IMR-90 (cell line): ENCODE measurements at regions not wholly inside any gene's neighbourhood (a gene's known extent, or its start where the extent isn't known, plus 50 kb on each side); places are given as distances from the start of the nearest gene placed in this dataset.

ENCODE experiments used
- ATAC-seq: fragments of 200-7000 bp; cut with Tn5 transposase; 2 replicates; pipeline ENCODE4 v1.9.1; 2020; ENCODE audit warnings: low read depth, mild to moderate bottlenecking, moderate library complexity
- BruUV-seq: library from RNA; stranded (reverse); fragments of 400-500 nt; replicated peaks from 2 replicates; lab custom pipeline; 2021; lab: Mats Ljungman, UMichigan
- CTCF ChIA-PET: fragments of 300-600 bp; formaldehyde crosslinking; extraction: SDS; loops from one replicate; lab custom pipeline; 2021; ENCODE audit warnings: antibody characterized with exemption; lab: Yijun Ruan, JAX
- POLR2A ChIA-PET: fragments of 300-600 bp; sonication (Branson Sonifier 250); formaldehyde crosslinking; loops from one replicate; lab custom pipeline; 2022; ENCODE audit warnings: antibody characterized with exemption; ENCODE audit not compliant: unreplicated experiment; lab: Charles Lee
- DNase-seq: peaks from one replicate; pipeline ENCODE4 v3.0.0; 2013
- H2AFZ ChIP-seq: replicated peaks from 2 replicates; pipeline ENCODE3; 2013; ENCODE audit warnings: low read length, mild to moderate bottlenecking; ENCODE audit not compliant: poor library complexity
- H2AK5ac ChIP-seq: 2 replicates; pipeline ENCODE4 v1.6.1; 2013; ENCODE audit warnings: low read depth, low read length, inconsistent platforms
- H2AK9ac ChIP-seq: replicated peaks from 2 replicates; pipeline ENCODE3; 2013; ENCODE audit warnings: mild to moderate bottlenecking, low read depth, low read length, moderate library complexity; ENCODE audit not compliant: poor library complexity
- H2BK120ac ChIP-seq: 2 replicates; pipeline ENCODE4 v1.6.1; 2013; ENCODE audit warnings: low read depth, low read length, inconsistent platforms
- H2BK15ac ChIP-seq: 3 replicates; pipeline ENCODE4 v1.6.1; 2013; ENCODE audit warnings: low read depth, low read length, inconsistent platforms
- H2BK20ac ChIP-seq: 2 replicates; pipeline ENCODE4 v1.6.1; 2013; ENCODE audit warnings: low read depth, mild to moderate bottlenecking, inconsistent platforms, low read length, moderate library complexity
- H2BK5ac ChIP-seq: 2 replicates; pipeline ENCODE4 v1.6.1; 2013; ENCODE audit warnings: mild to moderate bottlenecking, low read depth, low read length, inconsistent platforms; ENCODE audit not compliant: poor library complexity, severe bottlenecking
- H3K14ac ChIP-seq: replicated peaks from 2 replicates; pipeline ENCODE4 v1.6.1; 2013; ENCODE audit warnings: low read depth, low read length, inconsistent platforms
- H3K18ac ChIP-seq: 2 replicates; pipeline ENCODE4 v1.6.1; 2013; ENCODE audit warnings: low read depth, low read length, control low read depth
- H3K23ac ChIP-seq: 2 replicates; pipeline ENCODE4 v1.6.1; 2013; ENCODE audit warnings: low read depth, low read length, inconsistent platforms
- H3K27ac ChIP-seq: 2 replicates; pipeline ENCODE4 v1.5.1; 2013; ENCODE audit warnings: mild to moderate bottlenecking, control low read depth, low read length; ENCODE audit not compliant: insufficient read depth
- H3K27me3 ChIP-seq: 2 replicates; pipeline ENCODE4 v1.6.1; 2013; ENCODE audit warnings: low read length; ENCODE audit not compliant: control insufficient read depth, insufficient read depth
- H3K36me3 ChIP-seq: 2 replicates; pipeline ENCODE4 v1.6.1; 2013; ENCODE audit warnings: low read length, mixed read lengths; ENCODE audit not compliant: control insufficient read depth, insufficient read depth
- H3K4ac ChIP-seq: 2 replicates; pipeline ENCODE4 v1.6.1; 2013; ENCODE audit warnings: low read depth, low read length, inconsistent platforms
- H3K4me1 ChIP-seq: 2 replicates; pipeline ENCODE4 v1.6.1; 2013; ENCODE audit warnings: low read length, mixed read lengths; ENCODE audit not compliant: control insufficient read depth, insufficient read depth
- H3K4me2 ChIP-seq: 2 replicates; pipeline ENCODE4 v1.6.1; 2013; ENCODE audit warnings: low read depth, mild to moderate bottlenecking, control low read depth, low read length, moderate library complexity
- H3K4me3 ChIP-seq: 2 replicates; pipeline ENCODE4 v1.5.1; 2013; ENCODE audit warnings: low read depth, mild to moderate bottlenecking, control low read depth, low read length, moderate library complexity; ENCODE audit not compliant: insufficient read depth
- H3K56ac ChIP-seq: 2 replicates; pipeline ENCODE4 v1.6.1; 2013; ENCODE audit warnings: low read length, inconsistent platforms; ENCODE audit not compliant: insufficient read depth; ENCODE audit errors: extremely low read depth
- H3K79me1 ChIP-seq, 2 experiments: 2 replicates each; pipeline ENCODE4 v1.6.1; 2013; ENCODE audit warnings: low read length in 2 of 2, inconsistent platforms in 1 of 2, low read depth in 1 of 2
- H3K9ac ChIP-seq: 2 replicates; pipeline ENCODE4 v1.6.1; 2013; ENCODE audit warnings: low read depth, low read length, control low read depth
- H3K9me1 ChIP-seq: 2 replicates; pipeline ENCODE4 v1.6.1; 2013; ENCODE audit warnings: low read length, inconsistent platforms; ENCODE audit not compliant: insufficient read depth
- H3K9me3 ChIP-seq: 2 replicates; pipeline ENCODE4 v1.6.1; 2013; ENCODE audit warnings: low read length; ENCODE audit not compliant: control insufficient read depth, insufficient read depth
- H4K20me1 ChIP-seq: 2 replicates; pipeline ENCODE4 v1.6.1; 2013; ENCODE audit warnings: low read length, inconsistent platforms; ENCODE audit not compliant: insufficient read depth
- H4K5ac ChIP-seq: 2 replicates; pipeline ENCODE4 v1.6.1; 2013; ENCODE audit warnings: mild to moderate bottlenecking, low read depth, low read length, control low read depth
- H4K8ac ChIP-seq, 2 experiments: 2 replicates each; pipeline ENCODE4 v1.6.1; 2013; ENCODE audit warnings: low read depth in 2 of 2, low read length in 2 of 2, control low read depth in 1 of 2, inconsistent platforms in 1 of 2
- H4K91ac ChIP-seq: 2 replicates; pipeline ENCODE4 v1.6.1; 2013; ENCODE audit warnings: low read depth, low read length, inconsistent platforms; ENCODE audit not compliant: insufficient read depth
- BHLHE40 ChIP-seq: fragments of 150-350 bp; IDR thresholded peaks from 2 replicates; pipeline ENCODE4 v1.6.1; 2016; ENCODE audit warnings: mild to moderate bottlenecking, low read depth, low read length
- CEBPB ChIP-seq: IDR thresholded peaks from 2 replicates; pipeline ENCODE4 v1.6.1; 2012; ENCODE audit warnings: low read depth, low read length, improper control_type of control experiment
- CHD1 ChIP-seq: IDR thresholded peaks from 2 replicates; pipeline ENCODE4 v1.6.1; 2012; ENCODE audit warnings: low read depth, low read length, improper control_type of control experiment
- FOS ChIP-seq: fragments of 150-350 bp; IDR thresholded peaks from 2 replicates; pipeline ENCODE4 v1.6.1; 2016; ENCODE audit warnings: low read depth, low read length
- MXI1 ChIP-seq: IDR thresholded peaks from 2 replicates; pipeline ENCODE4 v1.6.1; 2012; ENCODE audit warnings: low read depth, mild to moderate bottlenecking, low read length, moderate library complexity, borderline replicate concordance
- RAD21 ChIP-seq: IDR thresholded peaks from 2 replicates; pipeline ENCODE4 v1.6.1; 2012; ENCODE audit warnings: low read length, improper control_type of control experiment
- RFX5 ChIP-seq: IDR thresholded peaks from 2 replicates; pipeline ENCODE4 v1.8.0; 2012; ENCODE audit warnings: low read depth, mild to moderate bottlenecking, low read length, moderate library complexity
- dilution Hi-C: fragments of 300-500 bp; cut with HindIII; formaldehyde crosslinking; loops from one replicate; pipeline ENCODE4 v1.14.3; 2018; ENCODE audit warnings: low sequenced_read_pairs; ENCODE audit not compliant: unreplicated experiment
- in situ Hi-C: fragments of 300-500 bp; cut with MboI; formaldehyde crosslinking; loops from 3 replicates; pipeline ENCODE4 v1.14.3; 2019; ENCODE audit warnings: low sequenced_read_pairs, inconsistent platforms, mixed read lengths
- intact Hi-C: fragments of 100-400 bp; cut with micrococcal nuclease; formaldehyde crosslinking; loops from 2 replicates; pipeline ENCODE4 v1.10.0; 2022
- TF ChIP-seq, protein P1 (sequence below): conservative IDR thresholded peaks from 2 replicates; pipeline ENCODE4 v1.5.1; 2012; ENCODE audit warnings: mild to moderate bottlenecking, low read depth, low read length, improper control_type of control experiment
- TF ChIP-seq, protein P2 (sequence below): fragments of 150-350 bp; IDR thresholded peaks from 2 replicates; pipeline ENCODE4 v1.6.1; 2016; ENCODE audit warnings: low read depth, mild to moderate bottlenecking, low read length, moderate library complexity, borderline replicate concordance
- TF ChIP-seq, protein P3 (sequence below): fragments of 150-350 bp; IDR thresholded peaks from 2 replicates; pipeline ENCODE4 v1.6.1; 2017; ENCODE audit warnings: mild to moderate bottlenecking, antibody characterized with exemption, low read length, low read depth

DNA sequence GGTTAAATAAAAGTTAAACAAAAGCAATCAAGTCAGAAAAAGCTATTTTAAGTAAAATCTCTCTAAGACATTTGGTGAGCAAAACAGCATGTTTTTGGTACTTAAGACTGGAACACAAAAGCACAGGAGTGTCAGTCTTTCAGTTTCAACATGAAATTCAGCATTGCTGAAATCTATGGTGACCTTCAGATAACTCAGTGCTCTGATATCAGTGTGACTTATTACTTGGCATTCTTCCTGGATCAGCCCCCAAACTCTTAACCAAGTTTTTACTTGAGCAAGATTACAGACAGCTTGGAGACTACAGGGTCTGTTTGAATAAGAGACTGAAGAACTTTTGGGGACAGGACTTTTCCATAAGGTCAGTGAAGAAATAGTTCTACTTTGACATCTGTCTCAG is 437.2 kb downstream of the RAPGEF2 start:
- TF ChIP-seq CEBPB: no peak
- TF ChIP-seq MXI1: no peak
- no peak for TF ChIP-seq RFX5
- TF ChIP-seq, protein P1, sequence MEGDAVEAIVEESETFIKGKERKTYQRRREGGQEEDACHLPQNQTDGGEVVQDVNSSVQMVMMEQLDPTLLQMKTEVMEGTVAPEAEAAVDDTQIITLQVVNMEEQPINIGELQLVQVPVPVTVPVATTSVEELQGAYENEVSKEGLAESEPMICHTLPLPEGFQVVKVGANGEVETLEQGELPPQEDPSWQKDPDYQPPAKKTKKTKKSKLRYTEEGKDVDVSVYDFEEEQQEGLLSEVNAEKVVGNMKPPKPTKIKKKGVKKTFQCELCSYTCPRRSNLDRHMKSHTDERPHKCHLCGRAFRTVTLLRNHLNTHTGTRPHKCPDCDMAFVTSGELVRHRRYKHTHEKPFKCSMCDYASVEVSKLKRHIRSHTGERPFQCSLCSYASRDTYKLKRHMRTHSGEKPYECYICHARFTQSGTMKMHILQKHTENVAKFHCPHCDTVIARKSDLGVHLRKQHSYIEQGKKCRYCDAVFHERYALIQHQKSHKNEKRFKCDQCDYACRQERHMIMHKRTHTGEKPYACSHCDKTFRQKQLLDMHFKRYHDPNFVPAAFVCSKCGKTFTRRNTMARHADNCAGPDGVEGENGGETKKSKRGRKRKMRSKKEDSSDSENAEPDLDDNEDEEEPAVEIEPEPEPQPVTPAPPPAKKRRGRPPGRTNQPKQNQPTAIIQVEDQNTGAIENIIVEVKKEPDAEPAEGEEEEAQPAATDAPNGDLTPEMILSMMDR: no peak
- TF ChIP-seq FOS: no peak
- TF ChIP-seq BHLHE40: no peak
- TF ChIP-seq, protein P2, sequence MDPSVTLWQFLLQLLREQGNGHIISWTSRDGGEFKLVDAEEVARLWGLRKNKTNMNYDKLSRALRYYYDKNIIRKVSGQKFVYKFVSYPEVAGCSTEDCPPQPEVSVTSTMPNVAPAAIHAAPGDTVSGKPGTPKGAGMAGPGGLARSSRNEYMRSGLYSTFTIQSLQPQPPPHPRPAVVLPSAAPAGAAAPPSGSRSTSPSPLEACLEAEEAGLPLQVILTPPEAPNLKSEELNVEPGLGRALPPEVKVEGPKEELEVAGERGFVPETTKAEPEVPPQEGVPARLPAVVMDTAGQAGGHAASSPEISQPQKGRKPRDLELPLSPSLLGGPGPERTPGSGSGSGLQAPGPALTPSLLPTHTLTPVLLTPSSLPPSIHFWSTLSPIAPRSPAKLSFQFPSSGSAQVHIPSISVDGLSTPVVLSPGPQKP: no peak
- TF ChIP-seq RAD21: no peak
- TF ChIP-seq, protein P3, sequence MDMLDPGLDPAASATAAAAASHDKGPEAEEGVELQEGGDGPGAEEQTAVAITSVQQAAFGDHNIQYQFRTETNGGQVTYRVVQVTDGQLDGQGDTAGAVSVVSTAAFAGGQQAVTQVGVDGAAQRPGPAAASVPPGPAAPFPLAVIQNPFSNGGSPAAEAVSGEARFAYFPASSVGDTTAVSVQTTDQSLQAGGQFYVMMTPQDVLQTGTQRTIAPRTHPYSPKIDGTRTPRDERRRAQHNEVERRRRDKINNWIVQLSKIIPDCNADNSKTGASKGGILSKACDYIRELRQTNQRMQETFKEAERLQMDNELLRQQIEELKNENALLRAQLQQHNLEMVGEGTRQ: no peak
- no peak for TF ChIP-seq CHD1
- intact Hi-C loops: no loop called here
- H3K9me3 ChIP-seq: no peaks in the 10 kb centered on the region
- no peak overlapping the region for H3K23ac ChIP-seq
- ChIA-PET POLR2A (no interaction called here), CTCF (no interaction called here)
- ATAC-seq (no peak), DNase-seq (no peak)
- no peak overlapping the region for H4K5ac ChIP-seq
- H3K14ac ChIP-seq: no peak overlapping the region
- H3K4me1 ChIP-seq: no peaks in the 10 kb centered on the region
- in situ Hi-C loops: no loop called here
- no peak overlapping the region for H2BK5ac ChIP-seq
- no peak overlapping the region for H3K4me2 ChIP-seq
- no peak overlapping the region for H2BK120ac ChIP-seq
- H4K91ac ChIP-seq: no peak overlapping the region
- H2AK9ac ChIP-seq: no peak overlapping the region
- dilution Hi-C loops: no loop called here
- H3K4ac ChIP-seq: no peak overlapping the region
- no peak overlapping the region for H4K8ac ChIP-seq
- BruUV-seq: no TSS peak
- H3K27ac ChIP-seq: no peak overlapping the region
- H2BK20ac ChIP-seq: no peak overlapping the region
- H2BK15ac ChIP-seq: no peak overlapping the region
- H2AFZ ChIP-seq: no peak overlapping the region
- no peaks in the 10 kb centered on the region for H4K20me1 ChIP-seq
- H3K36me3 ChIP-seq: no peaks in the 10 kb centered on the region
- H3K9ac ChIP-seq: no peak overlapping the region
- no peak overlapping the region for H3K4me3 ChIP-seq
- no peaks in the 10 kb centered on the region for H3K9me1 ChIP-seq
- no peak overlapping the region for H3K18ac ChIP-seq
- H3K79me1 ChIP-seq: no peaks in the 10 kb centered on the region
- no peak overlapping the region for H3K56ac ChIP-seq
- H2AK5ac ChIP-seq: no peak overlapping the region
- no peaks in the 10 kb centered on the region for H3K27me3 ChIP-seq
